Endothelial cell of umbilical vein (primary cell): ENCODE measurements at regions not wholly inside any gene's neighbourhood (a gene's known extent, or its start where the extent isn't known, plus 50 kb on each side); places are given as distances from the start of the nearest gene placed in this dataset.

Experiments used
- BruUV-seq: library from RNA; stranded (reverse); fragments of 400-500 nt; replicated peaks from 2 replicates; lab custom pipeline; 2021; lab: Mats Ljungman, UMichigan
- CTCF ChIA-PET: fragments of 300-600, 350-600 bp; sonication (Branson Sonifier 250); formaldehyde crosslinking; loops from one replicate; lab custom pipeline; 2021; ENCODE audit warnings: antibody characterized with exemption, inconsistent platforms; lab: Charles Lee
- POLR2A ChIA-PET: fragments of 300-600, 350-600 bp; sonication (Branson Sonifier 250); formaldehyde crosslinking; loops from one replicate; lab custom pipeline; 2021; ENCODE audit warnings: antibody characterized with exemption, inconsistent platforms; lab: Charles Lee
- DNase-seq: peaks from one replicate; pipeline ENCODE4 v3.0.0-alpha.2; 2011; ENCODE audit warnings: low read depth, low spot score
- FAIRE-seq: peaks from 2 replicates; lab custom pipeline; 2011; peaks lifted over from hg19 to GRCh38; lab: Jason Lieb, UNC
- H2AFZ ChIP-seq: 2 replicates; pipeline ENCODE4 v1.6.0; 2012; ENCODE audit warnings: low read depth, low read length, control low read depth, inconsistent platforms
- H3K27ac ChIP-seq: 2 replicates; pipeline ENCODE4 v1.5.1; 2011; ENCODE audit warnings: low read depth, mild to moderate bottlenecking, control low read depth, low read length, moderate library complexity; ENCODE audit not compliant: insufficient read depth
- H3K27me3 ChIP-seq, 2 experiments: 2 replicates each; pipeline versions ENCODE4 v1.6.0 to v1.6.1; 2011; ENCODE audit warnings: low read length in 2 of 2, mixed read lengths in 1 of 2; ENCODE audit not compliant: control insufficient read depth in 2 of 2, insufficient read depth in 2 of 2
- H3K36me3 ChIP-seq, 2 experiments: 2 replicates in 1 of 2; 3 replicates in 1 of 2; pipeline ENCODE4 v1.5.1; 2011; ENCODE audit warnings: low read length in 2 of 2, mild to moderate bottlenecking in 1 of 2, moderate library complexity in 1 of 2; ENCODE audit not compliant: control insufficient read depth in 2 of 2, insufficient read depth in 2 of 2; ENCODE audit errors: extremely low read depth in 1 of 2
- H3K4me1 ChIP-seq: 3 replicates; pipeline ENCODE4 v1.5.1; 2011; ENCODE audit warnings: mild to moderate bottlenecking, low read length; ENCODE audit not compliant: control insufficient read depth, insufficient read depth; ENCODE audit errors: extremely low read depth
- H3K4me2 ChIP-seq: 2 replicates; pipeline ENCODE4 v1.6.1; 2011; ENCODE audit warnings: low read length, control low read depth, mixed read lengths; ENCODE audit not compliant: insufficient read depth
- H3K4me3 ChIP-seq, 3 experiments: fragments of 200-600 bp in 1 of 3; sonication (generic), shearing (Covaris generic) in 1 of 3; replicated peaks in 1 of 3; 2 replicates each; pipeline ENCODE4 v1.5.1; 2011 to 2016; ENCODE audit warnings: control low read depth in 3 of 3, low read length in 3 of 3, mild to moderate bottlenecking in 2 of 3, inconsistent platforms in 1 of 3, low read depth in 1 of 3, moderate library complexity in 1 of 3; ENCODE audit not compliant: insufficient read depth in 1 of 3
- H3K79me2 ChIP-seq: 2 replicates; pipeline ENCODE4 v1.6.0; 2012; ENCODE audit warnings: low read length, inconsistent platforms; ENCODE audit not compliant: control insufficient read depth, insufficient read depth
- H3K9ac ChIP-seq: replicated peaks from 2 replicates; pipeline ENCODE3; 2011; ENCODE audit warnings: low read length, control low read depth; ENCODE audit not compliant: insufficient read depth; ENCODE audit errors: extremely low read depth
- H3K9me1 ChIP-seq: replicated peaks from 3 replicates; pipeline ENCODE4 v1.6.0; 2011; ENCODE audit warnings: mild to moderate bottlenecking, low read length; ENCODE audit not compliant: control insufficient read depth, insufficient read depth; ENCODE audit errors: extremely low read depth
- H3K9me3 ChIP-seq: replicated peaks from 2 replicates; pipeline ENCODE4 v1.5.1; 2012; ENCODE audit warnings: low read length, inconsistent platforms; ENCODE audit not compliant: control insufficient read depth, insufficient read depth
- H4K20me1 ChIP-seq: replicated peaks from 2 replicates; pipeline ENCODE3; 2011; ENCODE audit warnings: mild to moderate bottlenecking, low read length; ENCODE audit not compliant: control insufficient read depth, insufficient read depth; ENCODE audit errors: extremely low read depth
- CTCF ChIP-seq, 2 donors: IDR thresholded peaks; 1 replicate in 1 of 2; 2 replicates in 1 of 2; pipeline ENCODE4 v1.5.1; 2011; ENCODE audit warnings: low read length in 2 of 2, mild to moderate bottlenecking in 2 of 2, moderate library complexity in 2 of 2, control low read depth in 1 of 2, inconsistent platforms in 1 of 2, low read depth in 1 of 2; ENCODE audit not compliant: insufficient read depth in 1 of 2; ENCODE audit errors: extremely low read depth in 1 of 2
- EZH2 ChIP-seq: IDR thresholded peaks from 2 replicates; pipeline ENCODE4 v1.6.1; 2012; ENCODE audit warnings: borderline replicate concordance, low read depth, mild to moderate bottlenecking, moderate library complexity, low read length, inconsistent platforms; ENCODE audit not compliant: severe bottlenecking
- FOS ChIP-seq: IDR thresholded peaks from 2 replicates; pipeline ENCODE4 v1.6.1; 2011; ENCODE audit warnings: mild to moderate bottlenecking, low read length, moderate library complexity, borderline replicate concordance; ENCODE audit not compliant: insufficient read depth
- GATA2 ChIP-seq: IDR thresholded peaks from 2 replicates; pipeline ENCODE4 v1.7.0; 2011; ENCODE audit warnings: low read depth, mild to moderate bottlenecking, moderate library complexity, mixed read lengths, low read length; ENCODE audit not compliant: insufficient read length, insufficient read depth
- JUN ChIP-seq: IDR thresholded peaks from 2 replicates; pipeline ENCODE4 v1.6.1; 2011; ENCODE audit warnings: borderline replicate concordance, low read depth; ENCODE audit not compliant: insufficient read length, insufficient read depth
- MAX ChIP-seq: IDR thresholded peaks from 2 replicates; pipeline ENCODE4 v1.6.1; 2011; ENCODE audit not compliant: insufficient read depth, insufficient read length
- MYC ChIP-seq: IDR thresholded peaks from one replicate; pipeline ENCODE4 v1.6.1; 2011; ENCODE audit warnings: mild to moderate bottlenecking, low read depth, low read length
- POLR2A ChIP-seq: IDR thresholded peaks from 2 replicates; pipeline ENCODE4 v1.6.1; 2012; ENCODE audit warnings: low read depth, mild to moderate bottlenecking, control low read depth, low read length
- POLR2AphosphoS5 ChIP-seq: IDR thresholded peaks from 2 replicates; pipeline ENCODE4 v1.6.1; 2012; ENCODE audit warnings: low read depth, mild to moderate bottlenecking, control low read depth, low read length, moderate library complexity; ENCODE audit not compliant: insufficient read depth
- dilution Hi-C: fragments of 300-500 bp; cut with MboI; formaldehyde crosslinking; loops from one replicate; pipeline ENCODE4 v1.15.0; 2019; ENCODE audit warnings: low sequenced_read_pairs; ENCODE audit not compliant: extremely low pct_ligation_motif_present
- intact Hi-C: fragments of 100-400 bp; cut with micrococcal nuclease; formaldehyde crosslinking; loops from one replicate; pipeline ENCODE4 v1.10.0; 2022

- H3K4me2 ChIP-seq, result no peak overlapping the region
- intact Hi-C loops, result no loop called here
- no peak for DNase-seq
- H3K9me3 ChIP-seq, result peaks cover 4% of the 10 kb centered on the region
- H3K9ac ChIP-seq, result no peak overlapping the region
- no peak for FAIRE-seq
- no peaks in the 10 kb centered on the region for H3K79me2 ChIP-seq
- H2AFZ ChIP-seq, result no peak overlapping the region
- H3K36me3 ChIP-seq, result no peaks in the 10 kb centered on the region
- no peaks in the 10 kb centered on the region for H3K4me1 ChIP-seq
- no TSS peak for BruUV-seq
- no peaks in the 10 kb centered on the region for H4K20me1 ChIP-seq
- H3K27me3 ChIP-seq, result no peaks in the 10 kb centered on the region
- no peak overlapping the region for H3K27ac ChIP-seq
- TF ChIP-seq CTCF (IDR thresholded peaks at IDR 0.05; ENCODE audit: extremely low read depth in 1 of 2, insufficient read depth in 1 of 2, low read depth in 1 of 2, low read length in 2 of 2) (no peak), MAX (no peak), POLR2AphosphoS5 (no peak), GATA2 (no peak), JUN (no peak), POLR2A (no peak), EZH2 (no peak), MYC (no peak), FOS (no peak)
- ChIA-PET POLR2A (no interaction called here), CTCF (no interaction called here)
- dilution Hi-C loops, result no loop called here
- no peaks in the 10 kb centered on the region for H3K9me1 ChIP-seq
- no peak overlapping the region for H3K4me3 ChIP-seq
These were observed 1165.1 kb upstream of the USP15 start for GRCh38 chr12:61095111-61095510.
